Effector CD4-positive, alpha-beta T cell (primary cell): ENCODE measurements at regions not wholly inside any gene's neighbourhood (a gene's known extent, or its start where the extent isn't known, plus 50 kb on each side); places are given as distances from the start of the nearest gene placed in this dataset.

Experiments
- DNase-seq: peaks from one replicate; pipeline ENCODE4 v3.0.0-alpha.2; 2020

DNA sequence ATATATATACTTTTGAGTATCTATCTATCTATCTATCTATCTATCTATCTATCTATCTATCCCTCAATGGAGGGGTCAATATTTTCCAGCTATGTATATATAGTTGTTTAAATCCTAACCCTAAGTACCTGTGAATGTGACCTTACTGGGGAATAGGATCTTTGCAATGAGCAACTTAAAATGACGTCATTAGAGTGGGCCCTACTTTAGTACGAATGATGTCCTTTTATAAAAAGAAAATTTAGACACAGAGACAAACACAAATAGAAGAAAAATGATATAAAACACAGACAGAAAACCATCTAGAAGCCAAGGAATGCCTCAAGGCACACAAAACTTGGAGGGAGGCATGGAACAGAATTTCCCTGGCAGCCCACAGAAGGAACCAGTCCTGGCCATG is 2283.7 kb downstream of the NCAM2 start:
- DNase-seq: no peak

DNA sequence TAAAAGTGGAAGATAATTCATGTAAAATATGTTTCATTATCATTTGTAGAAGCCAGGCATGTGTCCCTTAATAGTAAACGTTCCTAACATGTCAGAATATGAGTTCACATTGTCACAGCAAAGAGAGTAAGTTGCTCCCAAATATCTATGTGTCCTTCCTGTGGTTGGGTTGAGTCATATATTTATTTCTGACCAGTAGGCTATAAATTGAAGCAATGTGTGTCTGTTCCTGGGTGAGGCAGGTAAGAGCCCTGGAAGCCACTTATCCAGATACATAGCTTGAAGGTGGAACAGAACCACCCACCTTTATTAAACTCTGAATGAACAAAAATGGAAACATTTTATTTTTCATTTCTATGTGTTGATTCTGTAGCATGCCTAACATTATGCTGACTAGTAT is 2251.6 kb downstream of the NCAM2 start:
- no peak for DNase-seq

DNA sequence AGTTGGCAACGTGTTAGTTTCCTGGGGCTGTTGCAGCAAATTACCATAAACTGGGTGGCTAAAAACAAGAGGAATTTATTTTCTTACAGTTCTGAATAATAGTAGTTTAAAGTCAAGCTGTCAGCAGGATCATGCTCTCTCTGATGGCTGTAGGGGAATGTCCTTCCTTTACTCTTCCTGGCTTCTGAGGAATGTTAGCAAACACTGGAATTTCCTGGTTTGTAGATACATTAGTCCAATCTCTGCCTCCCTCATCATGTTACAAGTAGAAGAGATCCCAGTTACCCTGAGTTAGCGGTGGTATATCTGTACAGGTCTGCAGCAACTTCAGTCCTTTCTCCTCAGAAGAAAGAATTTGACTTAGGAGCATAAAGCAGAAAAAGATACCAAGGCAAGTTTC is 2249.1 kb downstream of the NCAM2 start:
- DNase-seq: no peak

DNA sequence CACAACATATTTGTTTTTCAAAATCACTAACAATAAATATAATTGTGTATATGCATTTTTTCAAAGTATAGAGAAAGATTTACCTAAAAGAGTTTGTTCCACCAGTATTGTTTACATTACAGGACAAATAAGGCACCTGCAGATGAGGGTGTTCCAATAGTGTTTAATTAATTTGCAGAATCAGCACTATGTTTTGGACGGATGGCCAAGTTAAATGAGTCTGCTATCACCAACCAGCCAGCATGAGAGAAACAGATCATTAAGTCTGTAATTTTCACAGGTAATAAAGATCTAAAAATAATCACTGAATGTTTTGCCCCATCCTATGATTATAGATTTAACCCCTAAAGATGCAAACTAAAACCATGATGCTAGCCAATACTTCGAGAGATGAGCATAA is 2247.0 kb downstream of the NCAM2 start:
- no peak for DNase-seq

DNA sequence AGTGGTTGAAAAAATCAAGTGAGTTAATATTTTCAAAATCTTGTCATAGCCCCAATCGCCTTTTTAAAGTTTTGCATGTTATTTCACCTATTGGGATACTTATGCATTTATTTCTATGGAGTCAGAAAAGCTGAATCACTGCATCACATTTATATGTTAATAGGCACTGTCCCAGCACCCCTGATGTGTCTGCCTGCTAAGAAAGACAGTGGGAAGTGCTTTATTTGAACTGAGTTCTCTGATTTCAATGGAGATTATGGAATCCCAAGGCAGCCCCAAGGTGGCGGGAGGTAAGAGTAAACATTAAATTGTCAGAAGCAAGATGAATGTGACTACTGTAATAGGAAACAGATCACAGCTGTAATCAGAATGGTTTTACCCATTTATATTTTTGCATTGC is 2225.7 kb downstream of the NCAM2 start:
- DNase-seq: no peak

DNA sequence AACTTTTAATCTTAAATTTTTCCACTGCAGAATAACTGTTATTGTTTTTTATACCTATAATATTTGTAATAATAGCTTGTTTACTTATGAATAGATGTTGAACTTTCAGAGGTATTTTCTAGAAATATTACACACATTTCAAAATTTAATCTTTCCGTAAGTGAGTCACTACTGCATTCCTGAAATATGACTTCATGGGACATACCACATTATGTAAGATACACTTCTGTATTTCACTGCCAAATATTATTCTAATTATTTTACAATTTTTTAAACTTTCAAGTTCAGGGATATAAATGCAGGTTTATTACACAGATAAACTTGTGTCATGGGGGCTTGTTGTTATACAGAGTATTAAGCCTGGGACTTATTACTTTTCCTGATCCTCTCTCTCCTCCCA is 2220.5 kb downstream of the NCAM2 start:
- DNase-seq: no peak

DNA sequence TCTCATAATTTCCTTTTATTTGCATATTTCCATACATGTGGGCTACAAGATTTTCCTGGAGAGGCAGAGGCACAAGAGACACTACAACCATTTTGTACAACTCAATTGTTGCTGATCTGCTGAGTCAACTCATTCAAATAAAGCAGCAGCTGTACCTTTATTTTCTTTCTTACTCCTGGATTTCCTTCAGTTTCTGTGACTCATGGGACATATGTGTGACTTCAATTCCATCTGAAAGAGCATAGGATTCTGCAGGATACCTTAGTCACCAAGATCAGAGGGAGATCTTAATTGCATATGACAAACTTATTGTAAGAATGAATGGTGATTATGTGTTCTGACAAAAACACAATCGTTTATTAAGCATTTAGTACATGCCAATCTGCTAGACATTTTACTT is 2219.4 kb downstream of the NCAM2 start:
- no peak for DNase-seq

DNA sequence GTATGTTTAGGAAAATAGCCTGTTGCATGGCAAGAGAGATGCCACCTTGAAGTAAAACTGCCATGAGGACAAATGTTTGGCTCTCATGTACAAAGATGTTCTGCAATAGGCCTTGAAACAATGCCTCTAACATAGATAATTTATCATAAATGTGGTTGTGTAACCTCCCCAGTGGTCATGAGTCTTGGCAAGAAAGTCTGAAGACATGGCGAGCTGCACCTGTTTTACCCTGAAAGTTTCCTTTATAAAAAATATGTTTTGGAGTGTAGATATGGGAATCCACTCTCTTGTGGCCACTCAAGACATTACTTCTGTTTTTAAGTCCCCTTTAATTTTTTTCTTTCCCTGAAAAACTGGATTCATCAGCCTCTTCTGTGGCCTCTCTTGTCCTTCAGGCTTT is 2217.1 kb downstream of the NCAM2 start:
- no peak for DNase-seq
